ENCODE measurements at regions not wholly inside any gene's neighbourhood (a gene's known extent, or its start where the extent isn't known, plus 50 kb on each side); places are given as distances from the start of the nearest gene placed in this dataset.
"Not testable (repeated sequence)": the region's sequence is repeated elsewhere in the genome, so short reads cannot be mapped to it uniquely, and the experiment has no call there.

GRCh38 chr5:71771191-71771590 lies 52.1 kb downstream of the CARTPT start:
- H3K9ac ChIP-seq (ENCODE audit: low read length), result no peak overlapping the region
- H3K4me3 ChIP-seq (ENCODE audit: low read length), result no peak overlapping the region
- no peaks in the 10 kb centered on the region for H3K36me3 ChIP-seq (ENCODE audit: control insufficient read depth, insufficient read depth, low read length)
- no peak overlapping the region for H3K27ac ChIP-seq (ENCODE audit: low read depth, low read length)
- no peaks in the 10 kb centered on the region for H3K27me3 ChIP-seq (ENCODE audit: control insufficient read depth, insufficient read depth, low read length)
- H3K4me1 ChIP-seq (ENCODE audit: control insufficient read depth, insufficient read depth, low read length), result no peaks in the 10 kb centered on the region

- H3K4me3 ChIP-seq (ENCODE audit: low read length), result no peak overlapping the region
- H3K9ac ChIP-seq (ENCODE audit: low read length), result no peak overlapping the region
Observed at GRCh38 chr5:71778678-71779276, 59.7 kb downstream of the CARTPT start.

GRCh38 chr5:71780597-71780996 lies 61.5 kb downstream of the CARTPT start:
- Histone ChIP-seq H3K36me3 (ENCODE audit: control insufficient read depth, insufficient read depth, low read length) (no peaks in the 10 kb centered on the region), H3K4me3 (ENCODE audit: low read length) (no peak overlapping the region), H3K27ac (ENCODE audit: low read depth, low read length) (no peak overlapping the region), H3K4me1 (ENCODE audit: control insufficient read depth, insufficient read depth, low read length) (no peaks in the 10 kb centered on the region), H3K27me3 (ENCODE audit: control insufficient read depth, insufficient read depth, low read length) (no peaks in the 10 kb centered on the region), H3K9ac (ENCODE audit: low read length) (no peak overlapping the region)

More at GRCh38 chr5:71778678-71779276, 59.7 kb downstream of the CARTPT start:
- H3K27me3 ChIP-seq (ENCODE audit: control insufficient read depth, insufficient read depth, low read length), result no peaks in the 10 kb centered on the region
- no peak overlapping the region for H3K27ac ChIP-seq (ENCODE audit: low read depth, low read length)
- no peaks in the 10 kb centered on the region for H3K36me3 ChIP-seq (ENCODE audit: control insufficient read depth, insufficient read depth, low read length)
- H3K4me1 ChIP-seq (ENCODE audit: control insufficient read depth, insufficient read depth, low read length), result no peaks in the 10 kb centered on the region

GRCh38 chr5:71782393-71782770 lies 63.3 kb downstream of the CARTPT start:
- no peaks in the 10 kb centered on the region for H3K4me1 ChIP-seq (ENCODE audit: control insufficient read depth, insufficient read depth, low read length)
- H3K36me3 ChIP-seq (ENCODE audit: control insufficient read depth, insufficient read depth, low read length), result no peaks in the 10 kb centered on the region
- H3K27me3 ChIP-seq (ENCODE audit: control insufficient read depth, insufficient read depth, low read length), result no peaks in the 10 kb centered on the region
- H3K9ac ChIP-seq (ENCODE audit: low read length), result no peak overlapping the region
- no peak overlapping the region for H3K27ac ChIP-seq (ENCODE audit: low read depth, low read length)
- H3K4me3 ChIP-seq (ENCODE audit: low read length), result peak overlapping the region; percentile 55

GRCh38 chr5:71782771-71783770 lies 64.0 kb downstream of the CARTPT start:
- peak overlapping the region; percentile 55 for H3K4me3 ChIP-seq (ENCODE audit: low read length)
- H3K4me1 ChIP-seq (ENCODE audit: control insufficient read depth, insufficient read depth, low read length), result no peaks in the 10 kb centered on the region
- H3K36me3 ChIP-seq (ENCODE audit: control insufficient read depth, insufficient read depth, low read length), result no peaks in the 10 kb centered on the region
- H3K27ac ChIP-seq (ENCODE audit: low read depth, low read length), result peak overlapping the region; percentile 21
- no peak overlapping the region for H3K9ac ChIP-seq (ENCODE audit: low read length)
- H3K27me3 ChIP-seq (ENCODE audit: control insufficient read depth, insufficient read depth, low read length), result no peaks in the 10 kb centered on the region

- no peak overlapping the region for H3K9ac ChIP-seq (ENCODE audit: low read length)
Observed at GRCh38 chr5:71783891-71784290, 64.8 kb downstream of the CARTPT start.

GRCh38 chr5:71786337-71787055 lies 67.4 kb downstream of the CARTPT start:
- no peaks in the 10 kb centered on the region for H3K36me3 ChIP-seq (ENCODE audit: control insufficient read depth, insufficient read depth, low read length)
- no peak overlapping the region for H3K4me3 ChIP-seq (ENCODE audit: low read length)
- H3K9ac ChIP-seq (ENCODE audit: low read length), result no peak overlapping the region
- no peaks in the 10 kb centered on the region for H3K4me1 ChIP-seq (ENCODE audit: control insufficient read depth, insufficient read depth, low read length)
- no peak overlapping the region for H3K27ac ChIP-seq (ENCODE audit: low read depth, low read length)
- H3K27me3 ChIP-seq (ENCODE audit: control insufficient read depth, insufficient read depth, low read length), result no peaks in the 10 kb centered on the region

More at GRCh38 chr5:71783891-71784290, 64.8 kb downstream of the CARTPT start:
- no peak overlapping the region for H3K4me3 ChIP-seq (ENCODE audit: low read length)
- no peaks in the 10 kb centered on the region for H3K4me1 ChIP-seq (ENCODE audit: control insufficient read depth, insufficient read depth, low read length)
- no peaks in the 10 kb centered on the region for H3K27me3 ChIP-seq (ENCODE audit: control insufficient read depth, insufficient read depth, low read length)
- no peak overlapping the region for H3K27ac ChIP-seq (ENCODE audit: low read depth, low read length)
- H3K36me3 ChIP-seq (ENCODE audit: control insufficient read depth, insufficient read depth, low read length), result no peaks in the 10 kb centered on the region

- no peaks in the 10 kb centered on the region for H3K4me1 ChIP-seq (ENCODE audit: control insufficient read depth, insufficient read depth, low read length)
- no peak overlapping the region for H3K9ac ChIP-seq (ENCODE audit: low read length)
- H3K36me3 ChIP-seq (ENCODE audit: control insufficient read depth, insufficient read depth, low read length), result no peaks in the 10 kb centered on the region
- H3K4me3 ChIP-seq (ENCODE audit: low read length), result no peak overlapping the region
- H3K27ac ChIP-seq (ENCODE audit: low read depth, low read length), result no peak overlapping the region
- no peaks in the 10 kb centered on the region for H3K27me3 ChIP-seq (ENCODE audit: control insufficient read depth, insufficient read depth, low read length)
Observed at GRCh38 chr5:71788794-71789193, 69.7 kb downstream of the CARTPT start.

GRCh38 chr5:71789746-71790145 lies 70.7 kb downstream of the CARTPT start:
- Histone ChIP-seq H3K27me3 (ENCODE audit: control insufficient read depth, insufficient read depth, low read length) (no peaks in the 10 kb centered on the region), H3K4me3 (ENCODE audit: low read length) (no peak overlapping the region), H3K27ac (ENCODE audit: low read depth, low read length) (no peak overlapping the region), H3K4me1 (ENCODE audit: control insufficient read depth, insufficient read depth, low read length) (no peaks in the 10 kb centered on the region), H3K36me3 (ENCODE audit: control insufficient read depth, insufficient read depth, low read length) (no peaks in the 10 kb centered on the region), H3K9ac (ENCODE audit: low read length) (no peak overlapping the region)

- H3K9ac ChIP-seq (ENCODE audit: low read length), result no peak overlapping the region
- no peak overlapping the region for H3K4me3 ChIP-seq (ENCODE audit: low read length)
- no peaks in the 10 kb centered on the region for H3K36me3 ChIP-seq (ENCODE audit: control insufficient read depth, insufficient read depth, low read length)
- no peaks in the 10 kb centered on the region for H3K27me3 ChIP-seq (ENCODE audit: control insufficient read depth, insufficient read depth, low read length)
- H3K27ac ChIP-seq (ENCODE audit: low read depth, low read length), result no peak overlapping the region
- H3K4me1 ChIP-seq (ENCODE audit: control insufficient read depth, insufficient read depth, low read length), result no peaks in the 10 kb centered on the region
Observed at GRCh38 chr5:71790433-71790832, 71.4 kb downstream of the CARTPT start.

- not testable (repeated sequence) for H3K4me1 ChIP-seq (ENCODE audit: control insufficient read depth, insufficient read depth, low read length); H3K27ac ChIP-seq (ENCODE audit: low read depth, low read length)
Observed at GRCh38 chr5:71792041-71792440, 73.0 kb downstream of the CARTPT start.

GRCh38 chr5:71794061-71794695 lies 75.1 kb downstream of the CARTPT start:
- Histone ChIP-seq H3K4me3 (ENCODE audit: low read length) (no peak overlapping the region), H3K9ac (ENCODE audit: low read length) (no peak overlapping the region), H3K4me1 (ENCODE audit: control insufficient read depth, insufficient read depth, low read length) (no peaks in the 10 kb centered on the region), H3K36me3 (ENCODE audit: control insufficient read depth, insufficient read depth, low read length) (no peaks in the 10 kb centered on the region), H3K27me3 (ENCODE audit: control insufficient read depth, insufficient read depth, low read length) (no peaks in the 10 kb centered on the region), H3K27ac (ENCODE audit: low read depth, low read length) (no peak overlapping the region)

More at GRCh38 chr5:71792041-71792440, 73.0 kb downstream of the CARTPT start:
- H3K36me3 ChIP-seq (ENCODE audit: control insufficient read depth, insufficient read depth, low read length); H3K9ac ChIP-seq (ENCODE audit: low read length); H3K27me3 ChIP-seq (ENCODE audit: control insufficient read depth, insufficient read depth, low read length); H3K4me3 ChIP-seq (ENCODE audit: low read length): not testable (repeated sequence)
